Glomerular visceral epithelial cell (primary cell): ENCODE measurements at regions not wholly inside any gene's neighbourhood (a gene's known extent, or its start where the extent isn't known, plus 50 kb on each side); places are given as distances from the start of the nearest gene placed in this dataset.
"Not testable (repeated sequence)": the region's sequence is repeated elsewhere in the genome, so short reads cannot be mapped to it uniquely, and the experiment has no call there.

Experiments
- DNase-seq: peaks from one replicate; pipeline ENCODE4 v3.0.0-alpha.2; 2016; ENCODE audit errors: extremely low spot score

- no peak for DNase-seq
Observed at GRCh38 chr2:14828223-14828622, 195.7 kb downstream of the LRATD1 start.

DNA sequence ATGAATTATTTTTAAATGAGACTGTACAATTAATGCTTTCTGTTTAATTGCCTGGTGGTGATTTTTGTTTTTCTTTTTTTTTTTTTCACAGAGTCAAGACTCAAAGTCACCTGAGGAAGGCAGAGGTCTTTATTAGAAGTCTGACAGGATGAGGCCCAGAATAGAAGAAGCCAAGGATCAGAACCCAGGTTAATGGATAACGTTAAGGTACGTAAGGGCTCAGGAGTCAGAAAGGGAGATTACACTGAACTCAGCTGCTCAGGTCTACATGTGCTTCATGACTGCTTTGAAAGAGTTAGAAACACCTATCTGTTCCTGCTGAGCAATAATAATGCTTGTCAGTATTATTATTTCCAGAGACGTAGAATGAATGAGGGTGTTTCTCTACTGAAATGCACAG lies 196.5 kb downstream of the LRATD1 start:
- DNase-seq = no peak

GRCh38 chr2:14831458-14831857 lies 198.9 kb downstream of the LRATD1 start:
- DNase-seq = no peak

- DNase-seq = no peak
Observed at GRCh38 chr2:14843507-14844204, 211.1 kb downstream of the LRATD1 start.

DNA sequence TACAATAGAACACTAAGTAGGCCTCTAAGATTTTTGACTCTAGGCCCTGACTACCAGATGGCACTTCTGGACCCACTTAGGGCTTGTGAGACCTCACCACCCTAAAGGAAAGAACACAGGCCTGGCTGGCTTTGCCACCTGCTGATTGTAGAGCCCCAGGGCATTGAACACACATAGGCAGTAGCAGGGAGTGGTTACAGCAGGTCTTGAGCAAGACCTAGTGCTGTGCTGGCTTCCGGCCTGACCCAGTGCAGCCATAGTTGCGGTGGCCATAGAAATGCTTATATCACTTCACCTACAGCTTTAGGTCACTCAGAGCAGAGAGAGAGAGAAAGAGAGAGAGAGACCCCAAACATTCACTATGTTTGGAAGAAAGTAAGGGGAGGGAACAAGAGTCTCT lies 223.2 kb downstream of the LRATD1 start:
- DNase-seq = no peak

DNA sequence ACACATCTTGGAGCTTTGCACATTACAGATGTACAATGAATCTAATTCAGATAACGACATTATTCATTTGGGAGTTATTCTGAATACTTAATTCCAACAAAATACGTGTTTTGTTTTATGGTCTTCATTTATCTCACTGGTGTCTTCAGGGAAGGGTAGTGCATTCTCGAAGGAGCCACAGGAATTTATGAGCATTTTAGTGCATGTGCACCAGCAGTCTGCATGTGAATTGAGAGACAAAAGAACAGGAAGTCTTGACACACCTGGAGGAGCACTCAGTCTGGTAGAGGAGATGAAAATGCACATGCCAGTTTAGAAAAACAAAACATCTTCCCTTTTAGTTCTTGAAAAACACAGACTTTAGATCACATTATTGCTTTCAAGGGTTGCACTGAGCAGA lies 228.7 kb downstream of the LRATD1 start:
- DNase-seq = no peak

DNA sequence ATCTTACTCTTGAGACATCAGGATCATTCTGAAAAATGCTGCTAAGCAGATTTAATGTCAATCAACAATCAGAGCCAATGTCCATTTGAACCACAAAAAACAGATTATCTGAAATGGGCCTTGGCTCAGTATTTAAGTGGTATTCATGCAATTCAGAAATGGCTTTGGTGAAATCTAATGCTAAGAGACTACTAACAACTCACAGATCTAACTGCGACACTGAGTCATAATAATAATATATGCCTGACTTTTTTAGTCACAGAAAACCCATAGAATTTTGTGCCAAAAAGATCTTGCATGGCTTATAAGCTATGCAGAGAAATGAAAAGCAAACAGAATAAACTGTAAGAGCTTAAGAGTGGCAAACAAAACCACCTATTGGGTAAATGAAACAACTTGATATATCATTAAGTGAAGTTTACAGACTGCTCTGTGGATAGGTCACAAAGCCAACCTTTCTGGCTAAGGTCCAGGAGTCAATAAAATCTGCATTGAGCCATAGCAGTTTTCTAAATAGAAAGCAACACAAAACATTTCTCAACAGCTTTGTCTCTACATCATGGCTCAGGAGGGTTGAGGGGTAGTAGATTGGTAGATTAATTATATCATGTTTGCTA lies 234.3 kb downstream of the LRATD1 start:
- no peak for DNase-seq

DNA sequence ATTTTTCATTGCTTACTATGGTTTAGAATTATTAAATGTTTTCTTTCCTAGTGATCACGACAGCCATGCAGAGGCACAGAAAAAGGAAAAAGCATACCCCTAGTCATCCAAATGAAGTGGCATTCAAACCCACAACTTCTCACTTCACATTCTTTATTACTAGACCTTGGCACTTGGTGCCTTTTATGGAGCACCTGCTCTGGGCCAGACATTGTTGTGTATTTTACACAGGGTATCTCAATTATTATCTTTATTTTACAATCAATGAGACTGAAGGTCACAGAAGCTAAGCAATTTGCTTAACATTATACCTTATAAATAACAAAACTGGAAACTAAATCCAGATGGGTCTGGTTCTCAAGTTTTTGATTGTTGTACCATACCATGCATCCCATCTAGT lies 235.3 kb downstream of the LRATD1 start:
- DNase-seq = no peak

- DNase-seq = no peak
Observed at GRCh38 chr2:14872779-14873325, 240.3 kb downstream of the LRATD1 start.

GRCh38 chr2:14881651-14882327 lies 249.3 kb downstream of the LRATD1 start:
- no peak for DNase-seq

- DNase-seq = no peak
Observed at GRCh38 chr2:14884651-14885050, 252.1 kb downstream of the LRATD1 start.

DNA sequence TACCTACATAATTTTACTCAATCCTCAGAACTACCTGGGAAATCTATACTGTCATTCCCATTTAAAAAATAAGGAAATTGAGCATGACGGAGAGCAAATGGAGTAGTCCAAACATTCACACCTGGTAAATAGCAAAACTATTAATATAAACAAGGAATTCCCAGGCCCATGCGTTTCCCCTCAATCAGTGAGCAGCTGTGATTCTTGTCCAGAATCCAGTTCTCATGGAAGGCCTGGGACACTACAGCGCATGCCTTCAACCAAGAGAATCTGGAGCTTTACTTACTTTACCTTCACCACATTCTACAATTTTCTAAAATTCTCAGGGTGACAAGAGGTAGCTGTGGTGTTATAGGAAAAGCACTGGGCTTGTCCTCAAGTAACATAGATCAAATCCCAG lies 259.0 kb downstream of the LRATD1 start:
- DNase-seq = no peak

- no peak for DNase-seq
Observed at GRCh38 chr2:14896330-14897030, 264.0 kb downstream of the LRATD1 start.

DNA sequence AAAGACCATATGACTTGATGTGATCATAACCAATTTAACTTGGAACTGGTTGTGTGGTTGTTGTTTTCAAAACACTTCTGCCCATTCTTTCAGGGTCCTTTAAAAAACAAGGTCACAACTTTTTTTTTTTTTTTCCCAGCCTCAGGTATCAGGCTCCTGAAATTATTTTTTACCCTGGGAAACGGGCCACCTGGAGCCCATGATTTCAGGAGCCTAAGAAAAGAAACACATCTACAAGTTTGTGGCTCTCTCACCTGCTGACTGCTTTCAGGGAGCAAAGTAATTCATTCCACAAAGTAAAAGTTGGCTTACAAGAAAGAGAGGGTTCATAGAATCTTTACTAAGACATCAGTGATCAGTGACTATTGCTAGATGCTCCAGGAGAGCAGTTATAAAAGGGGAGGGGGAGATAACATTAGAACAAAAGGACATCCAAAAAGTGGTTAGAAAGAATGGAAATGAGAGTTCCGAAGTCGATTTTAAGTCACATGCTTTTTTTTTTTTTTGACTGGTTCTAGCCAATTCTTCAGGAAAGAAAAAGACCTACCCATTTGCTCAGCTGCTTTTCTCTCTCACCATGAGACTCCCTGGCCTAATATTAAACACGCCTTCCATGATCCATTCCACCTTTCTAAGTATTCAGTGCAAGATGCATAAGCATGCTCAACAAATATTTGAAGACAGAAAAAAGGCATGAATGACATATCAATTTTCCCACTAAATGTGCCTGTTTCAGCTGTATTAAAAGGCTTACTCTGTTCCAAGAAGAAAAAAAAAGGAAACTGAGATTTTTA lies 267.3 kb downstream of the LRATD1 start:
- DNase-seq = no peak

DNA sequence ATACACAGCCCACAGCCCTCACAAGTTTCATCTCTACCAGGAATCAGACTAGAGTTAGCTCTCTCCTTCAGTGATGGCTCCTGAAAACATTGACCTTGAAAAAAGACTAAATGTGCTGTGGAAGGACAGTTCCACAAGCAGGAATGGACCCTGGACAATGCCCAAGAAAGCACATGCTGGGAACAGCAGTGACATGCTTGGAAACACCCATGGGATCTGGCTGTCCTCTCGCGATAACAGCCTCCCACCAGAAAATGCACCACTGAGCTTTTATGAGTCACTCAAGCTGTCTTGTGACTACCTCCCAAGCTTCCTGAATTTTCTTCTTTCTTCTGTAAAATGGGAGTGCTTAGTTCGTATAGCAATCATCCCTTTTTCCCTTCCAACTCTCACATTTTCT lies 269.2 kb downstream of the LRATD1 start:
- no peak for DNase-seq

DNA sequence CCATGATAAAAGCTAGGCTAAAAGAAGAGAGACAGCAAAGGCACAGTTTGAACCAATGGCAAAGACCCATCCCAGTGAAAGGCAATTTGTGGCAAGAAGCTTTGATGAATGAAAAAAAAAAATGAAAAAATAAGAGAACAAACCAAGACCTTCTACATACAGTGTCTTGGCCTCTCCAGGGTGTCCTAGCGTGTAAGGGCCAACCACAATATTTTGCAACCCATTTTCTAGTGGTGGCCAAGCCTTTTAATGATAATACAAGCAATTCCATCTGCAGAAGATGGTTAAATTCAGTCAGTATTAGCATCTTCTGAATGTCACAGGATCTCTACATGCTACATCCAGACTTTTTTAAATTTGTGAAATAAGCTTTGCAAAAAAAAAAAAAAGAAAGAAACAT lies 270.4 kb downstream of the LRATD1 start:
- DNase-seq = no peak

DNA sequence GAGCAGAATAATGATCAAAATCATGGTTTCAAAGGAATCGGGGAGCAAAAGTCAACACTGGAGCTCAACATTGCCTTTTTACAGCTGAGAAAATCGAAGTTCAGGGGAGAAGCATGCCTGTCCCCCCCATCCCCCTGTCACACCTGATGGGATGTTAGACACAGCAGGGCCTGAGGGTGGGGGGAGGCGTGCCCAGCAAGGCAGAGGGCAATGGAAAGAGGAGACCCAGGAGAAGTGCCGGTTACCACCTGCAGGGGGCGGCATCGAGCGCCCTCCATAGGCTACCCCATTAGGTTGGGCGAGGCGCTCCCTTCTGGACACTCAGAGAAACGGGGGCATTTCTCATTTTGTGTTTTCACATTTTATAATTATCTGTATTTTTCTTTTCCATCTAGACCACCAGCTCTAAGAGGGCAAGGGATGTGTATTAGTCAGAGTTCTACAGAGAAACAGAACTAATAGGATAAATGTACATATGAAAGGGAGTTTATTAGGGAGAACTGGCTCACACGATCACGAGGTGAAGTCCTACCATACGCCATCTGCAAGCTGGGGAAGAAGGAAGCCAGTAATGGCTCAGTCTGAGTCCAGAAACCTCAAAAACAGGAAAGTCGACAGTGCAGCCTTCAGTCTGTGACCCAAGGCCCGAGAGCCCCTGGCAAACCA lies 271.3 kb downstream of the LRATD1 start:
- DNase-seq = peak; percentile 0

- DNase-seq = not testable (repeated sequence)
Observed at GRCh38 chr2:14904378-14904777, 271.9 kb downstream of the LRATD1 start.

DNA sequence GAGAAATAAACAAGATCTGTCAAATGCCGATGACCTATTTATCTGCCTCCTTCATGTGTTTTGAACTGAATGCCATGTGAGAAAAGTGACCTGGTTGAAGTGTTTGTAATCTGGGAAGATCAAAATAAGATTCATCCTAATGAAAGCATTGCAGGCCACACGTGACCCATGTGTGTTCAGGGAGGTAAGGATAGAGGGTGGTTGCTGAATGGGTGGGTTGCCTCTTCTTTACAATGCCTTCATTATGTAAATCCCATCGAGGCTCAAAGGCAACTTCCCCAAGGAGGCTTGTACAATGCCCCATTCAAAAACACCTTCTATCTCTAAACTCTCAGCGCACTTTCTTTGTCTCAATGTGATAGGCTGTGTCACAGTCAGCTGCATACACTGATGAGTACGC lies 273.1 kb downstream of the LRATD1 start:
- no peak for DNase-seq

- no peak for DNase-seq
Observed at GRCh38 chr2:14907014-14907612, 274.6 kb downstream of the LRATD1 start.

- DNase-seq = no peak
Observed at GRCh38 chr2:14909795-14910194, 277.3 kb downstream of the LRATD1 start.
